ENCODE measurements at regions not wholly inside any gene's neighbourhood (a gene's known extent, or its start where the extent isn't known, plus 50 kb on each side); places are given as distances from the start of the nearest gene placed in this dataset.
"Not testable (repeated sequence)": the region's sequence is repeated elsewhere in the genome, so short reads cannot be mapped to it uniquely, and the experiment has no call there.

- not testable (repeated sequence) for DNase-seq
These were observed 56.2 kb upstream of the TFPI start for GRCh38 chr2:187610450-187610849.

- DNase-seq, result no peak
These were observed 58.6 kb upstream of the TFPI start for GRCh38 chr2:187612857-187613256.

GRCh38 chr2:187614756-187615155 is 60.5 kb upstream of the TFPI start:
- no peak for DNase-seq

GRCh38 chr2:187615364-187615763 is 61.1 kb upstream of the TFPI start:
- no peak for DNase-seq

GRCh38 chr2:187615902-187616301 is 61.7 kb upstream of the TFPI start:
- DNase-seq, result no peak

- DNase-seq, result no peak
These were observed 62.9 kb upstream of the TFPI start for GRCh38 chr2:187617120-187617519.

GRCh38 chr2:187617905-187618304 is 63.7 kb upstream of the TFPI start:
- no peak for DNase-seq

- DNase-seq, result no peak
These were observed 64.6 kb upstream of the TFPI start for GRCh38 chr2:187618813-187619212.

GRCh38 chr2:187627153-187627552 is 72.9 kb upstream of the TFPI start:
- DNase-seq, result no peak

GRCh38 chr2:187636731-187637391 is 82.6 kb upstream of the TFPI start:
- not testable (repeated sequence) for DNase-seq

GRCh38 chr2:187637392-187637740 is 83.1 kb upstream of the TFPI start:
- not testable (repeated sequence) for DNase-seq

- DNase-seq, result not testable (repeated sequence)
These were observed 83.5 kb upstream of the TFPI start for GRCh38 chr2:187637771-187638170.

GRCh38 chr2:187638840-187639239 is 84.6 kb upstream of the TFPI start:
- DNase-seq, result no peak

- DNase-seq, result no peak
These were observed 86.8 kb upstream of the TFPI start for GRCh38 chr2:187640926-187641510.

- no peak for DNase-seq
These were observed 88.3 kb upstream of the TFPI start for GRCh38 chr2:187642498-187642897.

GRCh38 chr2:187644486-187644885 is 90.3 kb upstream of the TFPI start:
- DNase-seq, result no peak

- DNase-seq, result no peak
These were observed 90.7 kb upstream of the TFPI start for GRCh38 chr2:187644981-187645380.

- no peak for DNase-seq
These were observed 92.3 kb upstream of the TFPI start for GRCh38 chr2:187646556-187646955.

- no peak for DNase-seq
These were observed 100.3 kb upstream of the TFPI start for GRCh38 chr2:187654535-187654934.

GRCh38 chr2:187655001-187655400 is 100.8 kb upstream of the TFPI start:
- no peak for DNase-seq

- no peak for DNase-seq
These were observed 101.9 kb upstream of the TFPI start for GRCh38 chr2:187656123-187656522.

GRCh38 chr2:187658952-187659525 is 104.8 kb upstream of the TFPI start:
- no peak for DNase-seq

GRCh38 chr2:187676050-187676449 is 121.8 kb upstream of the TFPI start:
- not testable (repeated sequence) for DNase-seq

GRCh38 chr2:187679454-187679853 is 125.2 kb upstream of the TFPI start:
- no peak for DNase-seq

GRCh38 chr2:187684174-187684573 is 129.9 kb upstream of the TFPI start:
- DNase-seq, result no peak

Data from T1000 (cell line).